ENCODE measurements at regions not wholly inside any gene's neighbourhood (a gene's known extent, or its start where the extent isn't known, plus 50 kb on each side); places are given as distances from the start of the nearest gene placed in this dataset.
A peak's percentile ranks its signal among the peaks of the same experiment; 100 is the strongest.

DNA sequence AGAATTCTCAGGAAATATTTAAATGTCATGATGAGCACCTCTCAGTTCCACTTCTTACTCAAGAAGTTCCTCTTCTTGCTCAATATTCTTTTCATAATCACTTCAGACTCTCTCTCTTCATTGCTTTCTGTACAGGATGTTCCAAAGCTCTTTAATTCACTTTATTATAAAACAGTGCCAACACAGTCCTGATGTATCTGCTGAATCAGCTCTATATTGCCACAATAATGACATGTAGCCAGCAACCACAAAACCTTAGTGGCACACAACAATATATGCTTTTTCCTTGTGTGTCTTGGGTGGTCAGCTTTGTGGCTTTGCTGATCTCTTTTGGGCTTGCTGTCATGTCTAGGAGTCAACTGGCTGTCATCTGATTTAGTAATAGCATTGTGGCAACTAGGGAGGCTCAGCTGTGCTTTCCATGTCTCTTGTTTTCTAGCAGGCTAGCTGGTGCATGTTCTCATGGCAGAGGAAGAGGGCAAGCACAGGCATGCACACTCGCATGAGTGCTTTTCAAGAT lies 52.8 kb upstream of the SLC2A13 start:
- no peaks in the 10 kb centered on the region for H3K36me3 ChIP-seq (replicated peaks in 1 of 2; ENCODE audit: control insufficient read depth in 1 of 2, insufficient read depth in 2 of 2, low read length in 2 of 2)
- TF ChIP-seq POGZ (CRISPR knock-in tag; IDR thresholded peaks at IDR 0.05) (no peak), MAFF (IDR thresholded peaks at IDR 0.05; ENCODE audit: low read depth, low read length) (peak; percentile 65; the same call in 1 of the 2 replicates), MAFK (conservative IDR thresholded peaks at IDR 0.05 in 1 of 2, IDR thresholded peaks at IDR 0.05 in 1 of 2; ENCODE audit: low read length in 2 of 2) (peak; percentile 73 to 81)
- ATAC-seq = no peak
- no peaks in the 10 kb centered on the region for H4K20me1 ChIP-seq (ENCODE audit: insufficient read depth, low read length)
- DNase-seq (ENCODE audit: low spot score) = no peak
- H3K27ac ChIP-seq (ENCODE audit: extremely low read length, insufficient read depth, low read length) = no peak overlapping the region
- in situ Hi-C loops (cut with HindIII; ENCODE audit: extremely low pct_ligation_motif_present, low pct_unique_long_range_greater_than_20kb) = no loop called here
- no peaks in the 10 kb centered on the region for H3K4me1 ChIP-seq (ENCODE audit: insufficient read depth, low read length)
- peaks cover 26% of the 10 kb centered on the region; the same call in 1 of the 2 replicates for H3K9me3 ChIP-seq (ENCODE audit: low read length)
- no peak overlapping the region for H3K9ac ChIP-seq (ENCODE audit: insufficient read depth, low read depth, low read length)
- no peaks in the 10 kb centered on the region for H3K27me3 ChIP-seq (ENCODE audit: control insufficient read depth in 1 of 2, insufficient read depth in 2 of 2, low read length in 2 of 2)
- H3K4me2 ChIP-seq (ENCODE audit: low read depth, low read length) = no peak overlapping the region
- ChIA-PET POLR2A (no interaction called here), CTCF (ENCODE audit: low intra/inter-chr PET ratio, low total read pairs) (no interaction called here)
- H3K79me2 ChIP-seq (ENCODE audit: insufficient read depth, low read length) = no peaks in the 10 kb centered on the region
- no peak for FAIRE-seq
- 38% methylated on average over 1 of the region's 1 CpG for WGBS (ENCODE audit: low lambda C conversion rate)
- H3K4me3 ChIP-seq (replicated peaks in 1 of 3; ENCODE audit: insufficient read depth in 1 of 3, low read depth in 2 of 3, low read length in 3 of 3) = no peak overlapping the region
- intact Hi-C loops (cut with micrococcal nuclease; ENCODE audit: unreplicated experiment) = no loop called here
- H2AFZ ChIP-seq (ENCODE audit: low read length) = no peak overlapping the region
- BruUV-seq (replicated peaks) = no TSS peak

DNA sequence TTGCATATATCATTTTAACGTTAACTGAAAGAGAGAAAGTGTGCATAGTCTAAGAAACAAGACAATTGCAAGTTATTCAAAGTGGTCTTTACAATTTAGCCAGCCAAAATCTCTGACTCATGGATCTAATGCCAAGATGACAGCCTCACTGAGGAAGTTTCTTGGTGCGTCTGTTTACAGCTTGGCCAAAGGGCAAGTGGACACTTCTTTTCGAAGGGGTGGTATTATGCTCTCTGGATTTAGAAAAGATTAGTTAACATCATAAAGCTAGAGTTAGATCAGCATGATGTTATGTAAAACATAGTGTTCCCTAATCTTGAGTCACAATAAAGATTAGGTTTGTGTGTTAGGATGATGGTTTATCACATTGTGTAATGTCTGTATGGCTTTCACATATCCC lies 51.5 kb upstream of the SLC2A13 start:
- DNase-seq (ENCODE audit: low spot score) (no peak), ATAC-seq (no peak), FAIRE-seq (no peak)
- Histone ChIP-seq H3K4me3 (replicated peaks in 1 of 3; ENCODE audit: insufficient read depth in 1 of 3, low read depth in 2 of 3, low read length in 3 of 3) (no peak overlapping the region), H3K4me2 (ENCODE audit: low read depth, low read length) (no peak overlapping the region), H3K9me3 (ENCODE audit: low read length) (peaks cover 17% of the 10 kb centered on the region; the same call in 1 of the 2 replicates), H3K27me3 (ENCODE audit: control insufficient read depth in 1 of 2, insufficient read depth in 2 of 2, low read length in 2 of 2) (no peaks in the 10 kb centered on the region; a peak in 1 of 5 replicates), H3K36me3 (replicated peaks in 1 of 2; ENCODE audit: control insufficient read depth in 1 of 2, insufficient read depth in 2 of 2, low read length in 2 of 2) (no peaks in the 10 kb centered on the region), H4K20me1 (ENCODE audit: insufficient read depth, low read length) (no peaks in the 10 kb centered on the region), H3K9ac (ENCODE audit: insufficient read depth, low read depth, low read length) (no peak overlapping the region), H2AFZ (ENCODE audit: low read length) (no peak overlapping the region), H3K27ac (ENCODE audit: extremely low read length, insufficient read depth, low read length) (no peak overlapping the region), H3K79me2 (ENCODE audit: insufficient read depth, low read length) (no peaks in the 10 kb centered on the region), H3K4me1 (ENCODE audit: insufficient read depth, low read length) (no peaks in the 10 kb centered on the region)
- POLR2A ChIA-PET = no interaction called here
- TF ChIP-seq, protein P1, sequence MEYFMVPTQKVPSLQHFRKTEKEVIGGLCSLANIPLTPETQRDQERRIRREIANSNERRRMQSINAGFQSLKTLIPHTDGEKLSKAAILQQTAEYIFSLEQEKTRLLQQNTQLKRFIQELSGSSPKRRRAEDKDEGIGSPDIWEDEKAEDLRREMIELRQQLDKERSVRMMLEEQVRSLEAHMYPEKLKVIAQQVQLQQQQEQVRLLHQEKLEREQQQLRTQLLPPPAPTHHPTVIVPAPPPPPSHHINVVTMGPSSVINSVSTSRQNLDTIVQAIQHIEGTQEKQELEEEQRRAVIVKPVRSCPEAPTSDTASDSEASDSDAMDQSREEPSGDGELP (IDR thresholded peaks at IDR 0.05; ENCODE audit: borderline replicate concordance, low read depth) = no peak
- TF ChIP-seq ZNF333 (CRISPR knock-in tag; IDR thresholded peaks at IDR 0.05; ENCODE audit: borderline replicate concordance) (no peak), ZNF383 (CRISPR knock-in tag; IDR thresholded peaks at IDR 0.05; ENCODE audit: borderline replicate concordance) (no peak)
- TF ChIP-seq, protein P2, sequence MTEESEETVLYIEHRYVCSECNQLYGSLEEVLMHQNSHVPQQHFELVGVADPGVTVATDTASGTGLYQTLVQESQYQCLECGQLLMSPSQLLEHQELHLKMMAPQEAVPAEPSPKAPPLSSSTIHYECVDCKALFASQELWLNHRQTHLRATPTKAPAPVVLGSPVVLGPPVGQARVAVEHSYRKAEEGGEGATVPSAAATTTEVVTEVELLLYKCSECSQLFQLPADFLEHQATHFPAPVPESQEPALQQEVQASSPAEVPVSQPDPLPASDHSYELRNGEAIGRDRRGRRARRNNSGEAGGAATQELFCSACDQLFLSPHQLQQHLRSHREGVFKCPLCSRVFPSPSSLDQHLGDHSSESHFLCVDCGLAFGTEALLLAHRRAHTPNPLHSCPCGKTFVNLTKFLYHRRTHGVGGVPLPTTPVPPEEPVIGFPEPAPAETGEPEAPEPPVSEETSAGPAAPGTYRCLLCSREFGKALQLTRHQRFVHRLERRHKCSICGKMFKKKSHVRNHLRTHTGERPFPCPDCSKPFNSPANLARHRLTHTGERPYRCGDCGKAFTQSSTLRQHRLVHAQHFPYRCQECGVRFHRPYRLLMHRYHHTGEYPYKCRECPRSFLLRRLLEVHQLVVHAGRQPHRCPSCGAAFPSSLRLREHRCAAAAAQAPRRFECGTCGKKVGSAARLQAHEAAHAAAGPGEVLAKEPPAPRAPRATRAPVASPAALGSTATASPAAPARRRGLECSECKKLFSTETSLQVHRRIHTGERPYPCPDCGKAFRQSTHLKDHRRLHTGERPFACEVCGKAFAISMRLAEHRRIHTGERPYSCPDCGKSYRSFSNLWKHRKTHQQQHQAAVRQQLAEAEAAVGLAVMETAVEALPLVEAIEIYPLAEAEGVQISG (CRISPR knock-in tag; IDR thresholded peaks at IDR 0.05) = no peak
- no TSS peak for BruUV-seq (replicated peaks)
- intact Hi-C loops (cut with micrococcal nuclease; ENCODE audit: unreplicated experiment) = no loop called here
- in situ Hi-C loops (cut with HindIII; ENCODE audit: extremely low pct_ligation_motif_present, low pct_unique_long_range_greater_than_20kb) = no loop called here
- CTCF ChIA-PET (ENCODE audit: low intra/inter-chr PET ratio, low total read pairs) = no interaction called here
- WGBS (ENCODE audit: low lambda C conversion rate) = 4% methylated on average over 3 of the region's 3 CpGs

Data from HepG2 (cell line).